NCI-H146 (cell line): ENCODE measurements at regions not wholly inside any gene's neighbourhood (a gene's known extent, or its start where the extent isn't known, plus 50 kb on each side); places are given as distances from the start of the nearest gene placed in this dataset.

ENCODE experiments used
- DNase-seq: peaks from one replicate; lab custom pipeline; 2025; lab: John Stamatoyannopoulos, UW

- DNase-seq = no peak
These were observed 64.3 kb downstream of the MRPL14 start for GRCh38 chr6:44062771-44063560.

DNA sequence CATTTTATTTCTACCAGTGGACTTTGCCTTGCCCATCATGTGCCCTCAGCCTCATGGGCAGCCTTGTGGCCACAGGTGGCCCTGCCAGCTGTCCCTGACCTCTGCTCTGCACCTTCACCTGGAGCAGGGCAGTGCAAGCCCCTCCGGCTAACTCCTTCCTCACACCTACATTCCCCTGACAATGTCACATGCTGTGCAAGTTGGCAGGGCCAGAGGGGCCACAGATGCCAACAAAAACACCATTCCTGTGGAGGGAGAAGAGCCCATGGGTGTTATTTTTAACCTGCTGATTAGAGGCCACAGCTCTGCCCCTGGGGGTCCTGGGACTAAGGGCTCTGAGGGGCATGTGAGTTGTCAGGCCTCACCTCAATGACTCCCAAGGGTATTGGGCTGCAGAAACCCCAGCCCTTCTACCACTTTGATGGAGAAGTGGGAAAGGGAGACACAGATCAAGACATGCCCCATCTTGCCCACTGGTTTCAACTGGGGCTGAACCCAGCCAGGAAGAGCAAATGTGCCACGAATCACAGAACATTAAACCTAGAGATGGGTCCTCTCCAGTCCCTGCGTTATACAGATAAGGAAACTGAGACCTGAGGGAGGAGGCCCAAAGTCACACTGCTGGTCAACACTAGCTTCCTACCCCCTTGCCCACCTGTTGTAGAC lies 65.0 kb downstream of the MRPL14 start:
- DNase-seq = no peak

- DNase-seq = no peak
These were observed 65.7 kb downstream of the MRPL14 start for GRCh38 chr6:44061375-44062104.

DNA sequence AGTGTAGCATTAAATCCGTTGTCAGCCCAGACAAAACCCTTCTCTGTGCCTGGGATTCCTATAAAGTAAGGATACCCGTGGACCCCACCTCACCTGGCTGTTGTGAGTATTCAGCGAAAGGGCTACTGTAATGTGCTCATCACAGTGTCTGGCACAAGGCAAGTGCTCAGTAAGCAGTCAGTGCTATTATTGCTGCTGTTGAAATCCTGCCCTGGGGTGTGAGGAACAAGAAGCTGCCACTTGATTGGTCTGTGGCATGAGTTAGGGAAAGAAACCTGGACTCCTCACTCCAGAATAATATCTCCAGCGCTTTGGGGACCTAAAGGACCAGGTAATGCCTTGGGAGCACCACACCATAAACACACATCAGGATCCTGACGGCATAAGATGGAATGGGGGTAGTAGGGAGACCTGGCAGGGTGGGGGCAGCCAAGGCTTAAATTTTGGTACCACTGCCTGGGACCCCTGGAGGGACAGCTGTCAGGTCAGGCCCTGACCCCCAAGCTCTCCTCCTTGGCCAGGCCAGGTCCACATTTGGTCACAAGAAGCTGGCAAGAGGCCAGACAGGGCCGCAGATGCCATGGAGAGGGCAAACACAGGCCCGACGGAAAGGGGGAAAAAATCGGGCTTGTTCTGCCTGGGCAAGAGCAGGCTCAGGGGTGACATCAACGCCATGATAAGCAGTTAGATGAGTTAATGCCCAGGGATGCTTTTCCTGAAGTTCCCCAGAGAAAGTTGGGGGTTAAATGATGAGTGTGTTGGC lies 66.5 kb downstream of the MRPL14 start:
- DNase-seq = no peak

GRCh38 chr6:44059359-44060346 lies 67.6 kb downstream of the MRPL14 start:
- DNase-seq = no peak

GRCh38 chr6:44058617-44059358 lies 68.5 kb downstream of the MRPL14 start:
- no peak for DNase-seq

DNA sequence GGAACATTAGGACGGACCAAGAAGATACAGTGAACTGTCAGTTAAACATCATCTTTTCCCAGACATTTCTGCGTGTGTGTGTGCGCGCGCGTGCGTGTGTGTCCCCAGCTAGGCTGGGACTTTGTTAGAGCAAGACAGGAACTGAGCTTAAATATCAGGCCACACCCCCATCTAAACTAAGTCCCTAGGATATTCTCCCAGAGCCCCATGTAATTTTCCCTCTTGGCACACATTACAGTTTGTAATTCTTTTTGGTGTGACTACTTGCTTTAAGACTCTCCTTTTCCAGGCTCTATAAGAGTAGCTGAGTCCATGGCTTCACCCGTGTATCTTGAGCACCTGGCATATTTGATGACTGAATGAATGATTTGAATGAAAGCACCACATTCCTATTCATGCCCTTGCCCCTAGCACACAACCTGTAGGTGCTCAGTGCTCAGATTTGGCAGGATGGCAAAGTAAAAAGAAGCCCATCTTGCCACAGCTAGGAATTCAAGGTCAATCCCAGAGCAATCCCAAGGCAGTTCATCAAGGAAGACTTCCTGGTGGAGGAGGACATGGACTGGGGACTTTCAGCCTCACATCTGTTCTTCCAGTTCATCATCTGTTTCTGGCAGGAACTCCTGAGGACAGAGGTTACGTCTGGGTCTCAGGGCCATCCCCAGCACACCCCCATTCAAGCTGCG lies 69.2 kb downstream of the MRPL14 start:
- DNase-seq = no peak

DNA sequence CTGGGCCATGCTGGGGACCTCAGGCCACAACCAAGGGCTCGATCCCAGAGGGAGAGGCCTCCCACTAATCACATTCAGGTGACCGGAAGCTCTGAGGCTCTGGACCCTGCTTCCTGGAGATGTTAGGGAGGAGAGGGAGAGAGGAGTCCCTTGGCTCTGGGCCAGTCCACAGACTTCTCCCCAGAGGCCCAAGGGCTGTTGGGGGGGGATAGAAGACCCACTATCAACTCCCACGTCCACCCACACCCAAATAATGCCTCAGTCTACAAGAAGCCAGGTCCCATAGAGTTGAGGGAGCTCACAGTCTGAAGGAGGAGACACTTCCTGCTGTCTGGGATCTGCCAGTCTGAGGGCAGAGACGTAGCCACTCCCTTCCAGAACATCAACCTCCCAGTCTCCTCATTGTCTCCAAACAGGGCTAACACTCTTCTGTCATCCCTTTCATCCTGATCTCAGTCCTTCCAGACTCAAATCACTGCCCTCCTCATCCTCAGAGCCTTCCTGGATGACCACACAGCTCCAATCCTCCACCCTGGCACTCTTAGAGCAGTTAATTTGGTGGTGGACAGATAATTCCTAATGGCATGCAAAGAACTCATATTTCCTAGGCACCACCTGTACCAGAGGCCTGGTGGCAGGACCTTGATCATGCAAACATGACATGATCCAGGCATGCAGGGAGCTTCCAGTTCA lies 69.9 kb downstream of the MRPL14 start:
- no peak for DNase-seq

- no peak for DNase-seq
These were observed 70.6 kb downstream of the MRPL14 start for GRCh38 chr6:44056392-44057237.

DNA sequence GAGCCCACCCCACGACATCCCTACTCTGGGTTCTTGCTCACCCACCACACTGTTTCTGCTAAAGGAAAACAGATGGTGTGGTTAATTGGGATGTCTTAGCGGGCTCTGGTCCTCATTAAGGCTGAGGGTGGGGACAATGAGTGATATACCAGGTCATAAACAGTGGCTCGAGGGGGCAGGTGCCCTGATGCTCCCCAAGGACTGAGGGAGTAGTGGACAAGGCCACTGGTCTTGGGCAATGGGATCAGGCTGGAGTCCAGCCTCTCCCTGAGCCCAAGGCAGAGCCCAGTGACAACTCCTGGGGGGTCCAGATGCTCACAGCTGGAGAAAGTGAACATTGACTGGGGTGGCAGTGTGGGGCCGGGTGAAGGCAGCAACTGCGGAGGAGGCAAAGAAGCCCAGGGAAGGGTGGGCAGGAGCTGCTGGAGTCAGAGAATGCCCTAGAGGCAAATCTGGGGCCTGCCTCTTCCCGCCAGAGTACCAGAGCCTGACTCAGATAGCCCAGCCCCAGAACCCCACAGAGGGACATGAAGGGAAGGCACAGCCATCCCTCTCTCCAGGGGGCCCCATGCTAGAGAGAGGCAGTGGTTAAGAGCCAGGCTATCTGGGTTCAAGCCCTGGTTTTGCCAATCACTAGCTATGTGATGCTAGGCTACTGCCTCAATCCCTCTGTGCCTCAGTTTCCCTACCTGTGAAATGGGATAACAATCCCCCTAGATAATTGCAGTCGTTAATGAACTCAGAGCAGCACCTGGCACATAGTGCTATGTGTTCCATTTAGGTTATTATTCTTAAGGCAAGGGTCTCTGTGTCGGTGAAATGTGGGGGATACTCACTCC lies 72.3 kb downstream of the MRPL14 start:
- DNase-seq = no peak

- no peak for DNase-seq
These were observed 73.3 kb downstream of the MRPL14 start for GRCh38 chr6:44053760-44054556.

DNA sequence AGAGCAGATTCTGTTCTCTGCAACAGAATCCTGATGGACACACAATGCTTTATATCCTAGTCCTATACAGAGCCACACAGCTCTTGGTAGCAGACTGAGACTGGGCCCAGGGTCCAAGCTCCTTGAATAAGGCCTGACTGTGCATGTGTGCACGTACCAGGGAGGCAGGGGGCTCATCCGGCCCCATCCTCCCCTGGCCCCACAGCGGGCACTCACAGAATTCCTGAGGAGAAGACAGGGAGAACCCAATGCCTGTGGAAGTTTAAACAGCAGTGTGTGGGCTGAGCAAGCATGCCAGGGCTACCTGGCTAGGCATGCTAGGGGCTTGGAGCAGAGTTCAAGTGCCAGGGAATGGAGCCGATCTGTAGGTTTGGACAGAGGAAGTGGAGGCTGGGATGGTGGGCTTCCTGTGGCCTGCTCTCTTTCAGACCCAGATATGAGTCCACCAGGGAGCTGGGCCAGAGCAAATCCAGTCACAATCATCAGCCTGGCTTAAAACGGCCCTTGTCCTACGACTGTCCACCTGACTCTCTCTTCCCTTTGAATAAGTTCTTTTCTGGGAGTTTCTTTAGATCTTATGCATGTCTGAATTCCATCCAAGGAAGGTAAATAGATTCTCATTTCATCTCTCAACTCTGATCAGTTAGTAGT lies 74.0 kb downstream of the MRPL14 start:
- no peak for DNase-seq

GRCh38 chr6:44052419-44053023 lies 74.7 kb downstream of the MRPL14 start:
- no peak for DNase-seq

GRCh38 chr6:44051515-44051914 lies 75.7 kb downstream of the MRPL14 start:
- no peak for DNase-seq

GRCh38 chr6:44050872-44051505 lies 76.3 kb downstream of the MRPL14 start:
- no peak for DNase-seq
